IMR-90 (cell line): ENCODE measurements at regions not wholly inside any gene's neighbourhood (a gene's known extent, or its start where the extent isn't known, plus 50 kb on each side); places are given as distances from the start of the nearest gene placed in this dataset.

Experiments used
- ATAC-seq: fragments of 200-7000 bp; cut with Tn5 transposase; 2 replicates; pipeline ENCODE4 v1.9.1; 2020; ENCODE audit warnings: low read depth, mild to moderate bottlenecking, moderate library complexity
- BruUV-seq: library from RNA; stranded (reverse); fragments of 400-500 nt; replicated peaks from 2 replicates; lab custom pipeline; 2021; lab: Mats Ljungman, UMichigan
- CTCF ChIA-PET: fragments of 300-600 bp; formaldehyde crosslinking; extraction: SDS; loops from one replicate; lab custom pipeline; 2021; ENCODE audit warnings: antibody characterized with exemption; lab: Yijun Ruan, JAX
- POLR2A ChIA-PET: fragments of 300-600 bp; sonication (Branson Sonifier 250); formaldehyde crosslinking; loops from one replicate; lab custom pipeline; 2022; ENCODE audit warnings: antibody characterized with exemption; ENCODE audit not compliant: unreplicated experiment; lab: Charles Lee
- DNase-seq: peaks from one replicate; pipeline ENCODE4 v3.0.0; 2013
- H2AFZ ChIP-seq: replicated peaks from 2 replicates; pipeline ENCODE3; 2013; ENCODE audit warnings: low read length, mild to moderate bottlenecking; ENCODE audit not compliant: poor library complexity
- H2AK5ac ChIP-seq: 2 replicates; pipeline ENCODE4 v1.6.1; 2013; ENCODE audit warnings: low read depth, low read length, inconsistent platforms
- H2AK9ac ChIP-seq: replicated peaks from 2 replicates; pipeline ENCODE3; 2013; ENCODE audit warnings: mild to moderate bottlenecking, low read depth, low read length, moderate library complexity; ENCODE audit not compliant: poor library complexity
- H2BK120ac ChIP-seq: 2 replicates; pipeline ENCODE4 v1.6.1; 2013; ENCODE audit warnings: low read depth, low read length, inconsistent platforms
- H2BK15ac ChIP-seq: 3 replicates; pipeline ENCODE4 v1.6.1; 2013; ENCODE audit warnings: low read depth, low read length, inconsistent platforms
- H2BK20ac ChIP-seq: 2 replicates; pipeline ENCODE4 v1.6.1; 2013; ENCODE audit warnings: low read depth, mild to moderate bottlenecking, inconsistent platforms, low read length, moderate library complexity
- H2BK5ac ChIP-seq: 2 replicates; pipeline ENCODE4 v1.6.1; 2013; ENCODE audit warnings: mild to moderate bottlenecking, low read depth, low read length, inconsistent platforms; ENCODE audit not compliant: poor library complexity, severe bottlenecking
- H3K14ac ChIP-seq: replicated peaks from 2 replicates; pipeline ENCODE4 v1.6.1; 2013; ENCODE audit warnings: low read depth, low read length, inconsistent platforms
- H3K18ac ChIP-seq: 2 replicates; pipeline ENCODE4 v1.6.1; 2013; ENCODE audit warnings: low read depth, low read length, control low read depth
- H3K23ac ChIP-seq: 2 replicates; pipeline ENCODE4 v1.6.1; 2013; ENCODE audit warnings: low read depth, low read length, inconsistent platforms
- H3K27ac ChIP-seq: 2 replicates; pipeline ENCODE4 v1.5.1; 2013; ENCODE audit warnings: mild to moderate bottlenecking, control low read depth, low read length; ENCODE audit not compliant: insufficient read depth
- H3K27me3 ChIP-seq: 2 replicates; pipeline ENCODE4 v1.6.1; 2013; ENCODE audit warnings: low read length; ENCODE audit not compliant: control insufficient read depth, insufficient read depth
- H3K36me3 ChIP-seq: 2 replicates; pipeline ENCODE4 v1.6.1; 2013; ENCODE audit warnings: low read length, mixed read lengths; ENCODE audit not compliant: control insufficient read depth, insufficient read depth
- H3K4ac ChIP-seq: 2 replicates; pipeline ENCODE4 v1.6.1; 2013; ENCODE audit warnings: low read depth, low read length, inconsistent platforms
- H3K4me1 ChIP-seq: 2 replicates; pipeline ENCODE4 v1.6.1; 2013; ENCODE audit warnings: low read length, mixed read lengths; ENCODE audit not compliant: control insufficient read depth, insufficient read depth
- H3K4me2 ChIP-seq: 2 replicates; pipeline ENCODE4 v1.6.1; 2013; ENCODE audit warnings: low read depth, mild to moderate bottlenecking, control low read depth, low read length, moderate library complexity
- H3K4me3 ChIP-seq: 2 replicates; pipeline ENCODE4 v1.5.1; 2013; ENCODE audit warnings: low read depth, mild to moderate bottlenecking, control low read depth, low read length, moderate library complexity; ENCODE audit not compliant: insufficient read depth
- H3K56ac ChIP-seq: 2 replicates; pipeline ENCODE4 v1.6.1; 2013; ENCODE audit warnings: low read length, inconsistent platforms; ENCODE audit not compliant: insufficient read depth; ENCODE audit errors: extremely low read depth
- H3K79me1 ChIP-seq, 2 experiments: 2 replicates each; pipeline ENCODE4 v1.6.1; 2013; ENCODE audit warnings: low read length in 2 of 2, inconsistent platforms in 1 of 2, low read depth in 1 of 2
- H3K9ac ChIP-seq: 2 replicates; pipeline ENCODE4 v1.6.1; 2013; ENCODE audit warnings: low read depth, low read length, control low read depth
- H3K9me1 ChIP-seq: 2 replicates; pipeline ENCODE4 v1.6.1; 2013; ENCODE audit warnings: low read length, inconsistent platforms; ENCODE audit not compliant: insufficient read depth
- H3K9me3 ChIP-seq: 2 replicates; pipeline ENCODE4 v1.6.1; 2013; ENCODE audit warnings: low read length; ENCODE audit not compliant: control insufficient read depth, insufficient read depth
- H4K20me1 ChIP-seq: 2 replicates; pipeline ENCODE4 v1.6.1; 2013; ENCODE audit warnings: low read length, inconsistent platforms; ENCODE audit not compliant: insufficient read depth
- H4K5ac ChIP-seq: 2 replicates; pipeline ENCODE4 v1.6.1; 2013; ENCODE audit warnings: mild to moderate bottlenecking, low read depth, low read length, control low read depth
- H4K8ac ChIP-seq, 2 experiments: 2 replicates each; pipeline ENCODE4 v1.6.1; 2013; ENCODE audit warnings: low read depth in 2 of 2, low read length in 2 of 2, control low read depth in 1 of 2, inconsistent platforms in 1 of 2
- H4K91ac ChIP-seq: 2 replicates; pipeline ENCODE4 v1.6.1; 2013; ENCODE audit warnings: low read depth, low read length, inconsistent platforms; ENCODE audit not compliant: insufficient read depth
- BHLHE40 ChIP-seq: fragments of 150-350 bp; IDR thresholded peaks from 2 replicates; pipeline ENCODE4 v1.6.1; 2016; ENCODE audit warnings: mild to moderate bottlenecking, low read depth, low read length
- MAFK ChIP-seq: IDR thresholded peaks from 2 replicates; pipeline ENCODE4 v1.6.1; 2012; ENCODE audit warnings: low read depth, low read length, improper control_type of control experiment
- MAZ ChIP-seq: IDR thresholded peaks from 2 replicates; pipeline ENCODE4 v1.6.1; 2012; ENCODE audit warnings: low read depth, mild to moderate bottlenecking, low read length, improper control_type of control experiment, moderate library complexity, borderline replicate concordance
- NFE2L2 ChIP-seq: fragments of 150-350 bp; IDR thresholded peaks from 2 replicates; pipeline ENCODE4 v1.6.1; 2016; ENCODE audit warnings: low read depth, mild to moderate bottlenecking, low read length
- RAD21 ChIP-seq: IDR thresholded peaks from 2 replicates; pipeline ENCODE4 v1.6.1; 2012; ENCODE audit warnings: low read length, improper control_type of control experiment
- WGBS, 2 experiments: methylation state at CpG; one replicate each; pipeline versions ENCODE4 v1.1.5 to v1.1.7; 2013; ENCODE audit warnings: missing lambda C conversion rate in 2 of 2; ENCODE audit not compliant: insufficient read length in 1 of 2; ENCODE audit errors: extremely low coverage in 2 of 2; 5-methylcytosine and 5-hydroxymethylcytosine counted together
- dilution Hi-C: fragments of 300-500 bp; cut with HindIII; formaldehyde crosslinking; loops from one replicate; pipeline ENCODE4 v1.14.3; 2018; ENCODE audit warnings: low sequenced_read_pairs; ENCODE audit not compliant: unreplicated experiment
- in situ Hi-C: fragments of 300-500 bp; cut with MboI; formaldehyde crosslinking; loops from 3 replicates; pipeline ENCODE4 v1.14.3; 2019; ENCODE audit warnings: low sequenced_read_pairs, inconsistent platforms, mixed read lengths
- intact Hi-C: fragments of 100-400 bp; cut with micrococcal nuclease; formaldehyde crosslinking; loops from 2 replicates; pipeline ENCODE4 v1.10.0; 2022
- TF ChIP-seq, protein P1 (sequence below): fragments of 150-350 bp; IDR thresholded peaks from 2 replicates; pipeline ENCODE4 v1.6.1; 2016; ENCODE audit warnings: low read depth, mild to moderate bottlenecking, low read length, moderate library complexity, borderline replicate concordance

DNA sequence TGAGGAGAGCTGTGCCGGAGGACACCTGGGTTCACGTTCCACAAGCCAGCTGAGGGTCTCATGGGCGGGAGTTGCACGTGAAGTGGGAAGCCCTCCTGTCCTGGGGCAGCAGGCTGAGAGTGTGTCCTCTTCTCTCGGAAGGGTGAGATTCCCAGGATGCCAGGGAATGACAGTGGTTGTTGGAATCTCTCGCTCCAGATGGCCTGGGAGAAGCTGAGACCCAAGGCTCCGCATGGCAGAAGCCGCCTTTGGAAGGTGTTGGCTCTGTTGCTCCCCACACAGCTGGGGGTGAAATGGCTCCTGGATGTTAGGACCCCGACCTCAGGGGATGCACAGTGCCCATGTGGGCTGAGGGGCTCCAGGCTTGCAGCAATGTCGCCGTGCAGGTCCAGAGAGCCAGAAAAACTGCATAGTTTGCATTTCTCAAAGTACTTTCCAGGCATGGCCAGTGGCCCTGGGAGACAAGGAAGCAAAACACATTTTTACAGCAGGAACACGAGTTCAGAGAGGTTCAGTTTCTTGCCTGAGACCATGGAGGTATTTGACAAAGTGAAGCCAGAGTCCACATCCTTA is 153.4 kb downstream of the TMEM18 start:
- dilution Hi-C loops, result no loop called here
- Histone ChIP-seq H3K9me3 (peaks cover 53% of the 10 kb centered on the region), H3K9ac (no peak overlapping the region), H4K20me1 (no peaks in the 10 kb centered on the region), H3K27me3 (no peaks in the 10 kb centered on the region), H3K56ac (no peak overlapping the region), H3K36me3 (no peaks in the 10 kb centered on the region), H3K18ac (no peak overlapping the region), H2BK5ac (no peak overlapping the region), H2AK5ac (no peak overlapping the region), H3K4me1 (no peaks in the 10 kb centered on the region), H2BK120ac (no peak overlapping the region), H3K4me3 (no peak overlapping the region), H3K4me2 (no peak overlapping the region), H3K9me1 (no peaks in the 10 kb centered on the region), H4K91ac (no peak overlapping the region), H4K8ac (no peak overlapping the region), H3K14ac (no peak overlapping the region), H2BK15ac (no peak overlapping the region), H2BK20ac (no peak overlapping the region), H3K27ac (no peak overlapping the region), H3K23ac (no peak overlapping the region), H3K4ac (no peak overlapping the region), H4K5ac (no peak overlapping the region), H2AK9ac (no peak overlapping the region), H3K79me1 (no peaks in the 10 kb centered on the region), H2AFZ (no peak overlapping the region)
- 72% methylated on average over 5 of the region's 12 CpGs; no CpG with 5 or more reads in 1 of the 2 experiments for whole genome bisulfite sequencing, 2 experiments
- in situ Hi-C loops, result no loop called here
- no TSS peak for BruUV-seq
- ATAC-seq (no peak), DNase-seq (no peak)
- TF ChIP-seq RAD21 (no peak), MAFK (peak; percentile 35; the same call in 1 of the 2 replicates), NFE2L2 (no peak), BHLHE40 (no peak), MAZ (no peak)
- TF ChIP-seq, protein P1, sequence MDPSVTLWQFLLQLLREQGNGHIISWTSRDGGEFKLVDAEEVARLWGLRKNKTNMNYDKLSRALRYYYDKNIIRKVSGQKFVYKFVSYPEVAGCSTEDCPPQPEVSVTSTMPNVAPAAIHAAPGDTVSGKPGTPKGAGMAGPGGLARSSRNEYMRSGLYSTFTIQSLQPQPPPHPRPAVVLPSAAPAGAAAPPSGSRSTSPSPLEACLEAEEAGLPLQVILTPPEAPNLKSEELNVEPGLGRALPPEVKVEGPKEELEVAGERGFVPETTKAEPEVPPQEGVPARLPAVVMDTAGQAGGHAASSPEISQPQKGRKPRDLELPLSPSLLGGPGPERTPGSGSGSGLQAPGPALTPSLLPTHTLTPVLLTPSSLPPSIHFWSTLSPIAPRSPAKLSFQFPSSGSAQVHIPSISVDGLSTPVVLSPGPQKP, result no peak
- POLR2A ChIA-PET, result no interaction called here
- intact Hi-C loops, result no loop called here
- CTCF ChIA-PET, result no interaction called here
